GM21786 (cell line): ENCODE measurements at regions not wholly inside any gene's neighbourhood (a gene's known extent, or its start where the extent isn't known, plus 50 kb on each side); places are given as distances from the start of the nearest gene placed in this dataset.
"Not testable (repeated sequence)": the region's sequence is repeated elsewhere in the genome, so short reads cannot be mapped to it uniquely, and the experiment has no call there.

Experiments used
- ATAC-seq: cut with Tn5 transposase; IDR thresholded peaks from one replicate; pipeline ENCODE4 v1.9.1; 2021; ENCODE audit not compliant: unreplicated experiment

DNA sequence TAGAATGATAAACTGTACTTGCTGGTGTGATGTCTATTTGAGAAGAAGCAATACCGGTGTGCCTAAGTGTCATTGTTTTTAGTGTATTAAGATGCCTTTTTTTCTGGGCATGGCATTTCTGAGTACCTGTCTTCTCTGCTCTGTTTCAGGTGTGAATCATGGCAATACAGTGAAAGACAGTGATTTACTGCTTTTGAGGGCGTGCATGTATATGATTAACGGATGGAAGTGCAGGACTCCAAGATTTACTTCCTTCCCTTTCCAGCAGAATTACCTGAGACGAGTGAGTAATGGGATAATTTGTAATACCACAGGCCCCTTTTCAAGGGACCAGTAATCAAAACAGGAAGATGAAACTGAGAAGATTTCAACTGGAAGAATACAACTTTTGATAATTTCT, 315.8 kb downstream of the SOX4 start:
- no peak for ATAC-seq

DNA sequence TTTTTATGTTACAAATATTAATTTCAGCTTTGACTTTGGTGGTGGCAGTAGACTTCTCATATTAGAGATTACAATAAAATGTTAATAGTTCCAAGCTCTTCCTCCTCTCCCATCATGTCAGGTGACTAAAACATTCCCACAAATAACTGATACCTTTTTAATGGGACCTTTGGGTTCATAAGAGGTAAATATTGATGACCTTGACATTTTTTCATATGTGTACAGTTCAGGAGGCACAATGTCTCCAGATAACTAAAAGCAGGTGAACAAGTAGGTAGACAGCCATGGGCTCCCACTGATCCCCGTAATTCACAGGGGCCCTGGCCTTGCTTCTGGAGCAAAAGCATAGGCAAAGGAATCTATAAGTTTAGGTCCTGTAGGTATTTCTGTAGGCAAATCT, 317.7 kb downstream of the SOX4 start:
- no peak for ATAC-seq

DNA sequence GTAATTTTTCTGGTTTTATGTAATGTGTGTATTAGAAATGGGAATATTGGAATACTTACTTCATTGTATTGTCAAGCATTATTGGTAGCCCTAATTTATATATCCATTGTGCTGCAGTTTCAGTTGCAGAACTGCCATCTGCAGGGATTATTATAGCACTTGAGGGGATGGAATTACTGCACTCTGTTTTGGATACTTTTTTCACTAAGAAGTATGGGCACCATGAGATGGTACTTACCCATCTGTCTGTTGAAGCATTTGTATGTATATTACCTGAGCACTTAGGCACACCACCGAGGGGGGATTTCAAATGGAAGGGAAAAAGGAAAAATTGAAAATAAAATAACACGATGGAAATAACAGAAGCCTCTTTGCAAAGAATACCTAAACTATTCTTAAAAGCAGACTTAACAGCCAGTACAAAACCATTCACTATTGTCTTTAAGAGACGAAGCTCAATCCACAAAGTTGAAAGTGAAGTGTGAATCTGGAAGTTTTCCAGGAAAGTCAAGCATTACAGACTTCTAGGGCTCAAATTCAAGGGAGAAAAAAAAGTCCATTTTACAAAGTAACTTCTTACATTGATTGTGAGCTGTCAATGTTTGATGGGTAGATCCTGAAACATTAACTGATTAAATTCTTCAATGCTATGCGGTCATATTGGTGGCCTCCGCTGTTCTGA, 318.7 kb downstream of the SOX4 start:
- no peak for ATAC-seq

DNA sequence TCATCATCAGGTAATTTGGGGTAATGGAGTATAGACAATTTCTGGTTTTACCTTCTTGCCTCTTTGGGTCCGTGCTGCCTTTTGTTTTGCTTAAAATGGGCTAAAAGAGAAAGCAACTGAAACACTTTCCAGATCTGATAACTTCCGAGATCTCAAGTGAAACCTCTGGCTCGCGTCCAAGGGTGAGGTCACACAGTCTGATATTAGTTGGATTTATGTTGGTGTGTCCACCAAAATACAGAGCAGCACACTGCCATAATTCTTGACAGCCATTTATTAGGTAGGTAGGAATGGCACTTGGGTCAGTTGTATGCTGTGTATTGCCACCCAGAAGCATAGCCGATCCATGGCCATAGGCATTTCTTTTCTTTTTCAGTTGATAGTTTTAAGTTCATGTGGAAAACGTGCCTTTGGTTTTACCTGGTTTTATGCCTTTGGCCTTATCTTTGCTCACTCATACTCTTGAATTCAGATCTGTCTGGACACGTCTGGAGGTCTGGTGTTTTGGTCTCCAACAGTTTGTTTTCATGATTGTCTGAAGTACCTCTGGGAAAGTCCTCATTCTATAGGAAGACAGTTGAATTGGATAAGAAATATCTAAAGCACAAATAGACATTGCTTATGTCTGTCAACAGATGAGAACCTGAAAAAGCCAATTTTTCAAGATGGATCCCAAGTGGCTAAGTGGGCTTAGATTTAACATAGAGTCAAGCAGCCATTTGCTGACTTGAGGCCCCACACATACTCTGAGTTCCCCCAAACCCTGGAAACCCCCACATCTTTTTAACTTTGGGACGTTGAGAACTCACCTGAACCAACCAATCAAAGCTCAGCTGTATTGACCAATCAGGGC, 320.8 kb downstream of the SOX4 start:
- ATAC-seq, result peak; percentile 47

DNA sequence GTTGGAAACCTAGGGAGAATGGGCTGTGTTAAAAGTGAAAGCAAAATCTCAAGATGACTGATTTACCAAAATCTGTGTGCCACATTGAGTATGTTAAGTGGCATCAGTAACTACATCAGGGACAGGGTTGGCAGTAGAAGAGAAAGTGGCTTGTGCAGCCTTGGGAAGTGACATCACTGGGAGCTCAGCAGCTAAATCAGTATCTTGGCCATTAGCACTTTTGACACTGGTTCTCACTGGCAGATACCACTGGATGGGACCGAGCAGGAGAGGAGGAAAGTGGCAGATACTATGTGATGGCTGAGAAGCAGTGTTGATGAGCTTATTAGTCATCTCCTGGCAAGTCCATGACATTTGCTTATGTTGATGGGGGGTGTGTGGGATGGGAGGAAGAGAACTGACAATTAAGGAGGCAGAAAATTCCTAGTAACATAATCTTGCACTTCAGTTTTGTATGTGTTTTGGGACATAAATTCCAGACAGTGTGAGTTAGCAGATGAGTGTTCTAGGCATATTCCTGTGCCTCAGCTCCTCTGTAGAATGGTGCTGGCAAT, 322.2 kb downstream of the SOX4 start:
- peak; percentile 45 for ATAC-seq

GRCh38 chr6:21918041-21918440, 324.5 kb downstream of the SOX4 start:
- no peak for ATAC-seq

DNA sequence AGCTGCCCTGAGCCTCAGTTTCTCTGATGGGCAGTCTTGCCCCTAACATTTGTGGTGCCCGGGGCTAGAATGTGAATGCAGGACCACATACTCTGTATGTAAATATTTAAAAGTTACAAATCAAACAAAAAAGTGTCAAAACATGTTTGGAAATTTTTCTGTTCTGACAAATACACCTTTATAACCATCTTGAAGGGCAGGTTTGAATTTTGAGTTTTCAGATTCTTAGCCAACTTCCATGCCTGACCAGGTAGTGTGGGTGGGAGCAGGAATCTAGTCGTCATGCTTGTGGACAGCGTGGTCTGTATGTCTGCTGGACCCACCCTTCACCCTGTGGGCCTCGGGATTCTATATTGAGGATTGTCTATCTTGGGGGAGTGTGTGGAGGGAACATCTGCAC, 325.1 kb downstream of the SOX4 start:
- no peak for ATAC-seq

GRCh38 chr6:21922086-21922485, 328.5 kb downstream of the SOX4 start:
- no peak for ATAC-seq

DNA sequence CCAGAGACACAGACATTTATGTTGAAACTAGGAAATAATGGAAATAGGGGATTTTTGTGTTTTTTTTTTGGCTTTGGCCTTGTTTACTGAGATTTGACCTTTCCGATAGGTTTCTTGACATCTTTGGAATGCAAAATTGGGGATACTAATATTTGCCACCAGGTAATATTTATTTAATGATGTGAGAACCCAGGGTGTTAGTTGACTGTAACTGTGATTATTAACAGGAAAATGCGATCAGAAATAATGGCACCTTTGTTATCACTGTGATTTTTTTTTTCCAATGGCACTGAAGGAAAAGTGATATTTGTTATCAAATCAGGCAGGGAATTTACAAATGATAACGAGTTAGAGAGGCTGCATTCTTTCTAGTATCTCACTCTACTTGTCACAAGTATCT, 330.5 kb downstream of the SOX4 start:
- no peak for ATAC-seq

DNA sequence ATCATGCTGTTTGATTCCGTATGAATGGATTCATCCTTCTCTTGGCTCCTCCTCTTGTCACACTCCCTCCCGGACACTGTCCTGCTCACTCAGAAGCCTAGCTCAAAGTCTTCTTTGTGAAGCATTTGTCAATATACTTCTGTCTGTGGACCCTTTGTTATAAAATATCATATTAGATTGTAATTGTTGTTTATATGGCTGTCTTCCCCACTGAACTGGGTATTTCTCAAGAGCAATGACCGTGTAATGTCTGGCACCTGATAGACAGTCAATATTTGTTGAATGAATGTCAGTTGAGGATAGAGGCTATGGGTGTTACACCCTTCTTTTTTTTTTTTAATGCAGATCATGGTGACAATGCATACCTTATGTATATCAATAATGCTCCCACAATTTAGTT, 335.3 kb downstream of the SOX4 start:
- ATAC-seq, result no peak

DNA sequence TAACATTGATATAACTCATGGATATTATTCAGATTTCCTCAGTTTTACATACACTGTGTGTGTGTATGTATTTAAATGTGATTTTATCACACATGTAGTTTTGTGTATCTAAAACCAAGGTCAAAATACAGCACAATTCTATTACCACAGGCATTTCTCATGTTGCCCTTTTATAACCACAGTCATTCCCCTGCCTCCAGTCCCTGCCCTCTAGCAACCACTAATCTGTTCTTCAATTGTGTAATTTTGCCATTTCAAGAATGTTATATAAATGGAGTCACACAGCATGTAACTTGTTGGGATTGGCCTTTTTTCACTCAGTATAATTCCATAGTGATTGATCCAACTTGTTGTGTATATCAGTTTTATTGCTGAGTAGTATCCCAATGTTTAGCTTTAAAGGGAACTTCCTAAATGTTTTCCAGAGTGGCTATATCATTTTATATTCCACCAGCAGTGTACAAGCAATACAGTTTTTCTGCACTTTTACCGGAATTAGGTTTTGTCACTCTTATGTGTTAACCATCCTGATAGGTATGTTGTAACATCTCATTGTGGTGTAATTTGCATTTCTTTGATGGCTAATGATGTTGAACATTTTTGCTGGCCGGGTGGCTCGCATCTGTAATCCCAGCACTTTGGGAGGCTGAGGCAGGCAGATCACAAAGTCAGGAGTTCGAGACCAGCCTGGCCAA, 338.2 kb downstream of the SOX4 start:
- no peak for ATAC-seq

- ATAC-seq, result no peak
Observed at GRCh38 chr6:21933351-21933750, 339.8 kb downstream of the SOX4 start.

- ATAC-seq, result no peak
Observed at GRCh38 chr6:21935142-21935541, 341.6 kb downstream of the SOX4 start.

- ATAC-seq, result peak; percentile 58
Observed at GRCh38 chr6:21935561-21936028, 342.0 kb downstream of the SOX4 start.

GRCh38 chr6:21937466-21937865, 343.9 kb downstream of the SOX4 start:
- no peak for ATAC-seq

GRCh38 chr6:21939066-21939465, 345.5 kb downstream of the SOX4 start:
- ATAC-seq, result not testable (repeated sequence)

GRCh38 chr6:21941926-21942325, 348.4 kb downstream of the SOX4 start:
- ATAC-seq, result no peak

DNA sequence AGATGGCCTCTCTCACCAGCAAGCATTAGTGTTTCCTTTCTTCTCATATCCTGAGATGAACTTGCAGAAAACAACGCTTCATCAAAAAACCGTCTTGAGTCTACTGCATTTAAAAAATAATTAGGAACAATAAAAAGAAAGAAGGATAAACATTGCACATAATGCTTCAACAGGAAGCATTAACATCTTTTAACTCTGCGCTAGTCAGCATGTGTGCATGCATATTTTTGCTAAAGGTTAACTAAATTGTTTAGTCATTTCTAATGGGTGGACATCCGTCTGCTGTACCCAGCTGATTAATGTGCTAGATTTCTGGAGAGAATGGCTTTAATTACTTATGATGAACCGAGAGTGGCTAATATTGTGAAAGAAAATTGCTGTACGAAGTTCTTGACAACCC, 349.3 kb downstream of the SOX4 start:
- no peak for ATAC-seq

DNA sequence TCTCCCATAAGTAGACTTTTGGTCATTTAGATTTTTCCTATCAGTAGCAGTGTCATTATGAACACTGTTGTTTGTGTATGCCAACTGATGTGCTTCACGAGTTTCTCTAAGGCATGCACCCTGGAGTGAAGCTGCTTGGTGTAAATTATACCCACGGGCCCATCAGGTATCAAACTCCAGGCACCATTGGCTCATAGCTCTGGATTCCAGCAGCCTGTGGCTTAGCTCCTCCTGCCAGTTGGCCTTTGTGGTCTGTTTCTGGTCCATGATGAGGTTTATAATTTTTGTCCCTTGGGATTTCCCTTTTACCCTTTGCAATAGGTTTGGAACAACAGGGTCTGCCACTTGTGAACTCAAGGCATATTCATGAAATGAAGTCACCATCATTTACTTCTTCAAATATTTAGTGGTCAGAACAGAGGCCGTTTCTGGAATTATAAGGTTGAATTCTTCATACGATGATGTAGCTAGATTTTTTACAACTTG, 350.5 kb downstream of the PRL start:
- ATAC-seq, result no peak

DNA sequence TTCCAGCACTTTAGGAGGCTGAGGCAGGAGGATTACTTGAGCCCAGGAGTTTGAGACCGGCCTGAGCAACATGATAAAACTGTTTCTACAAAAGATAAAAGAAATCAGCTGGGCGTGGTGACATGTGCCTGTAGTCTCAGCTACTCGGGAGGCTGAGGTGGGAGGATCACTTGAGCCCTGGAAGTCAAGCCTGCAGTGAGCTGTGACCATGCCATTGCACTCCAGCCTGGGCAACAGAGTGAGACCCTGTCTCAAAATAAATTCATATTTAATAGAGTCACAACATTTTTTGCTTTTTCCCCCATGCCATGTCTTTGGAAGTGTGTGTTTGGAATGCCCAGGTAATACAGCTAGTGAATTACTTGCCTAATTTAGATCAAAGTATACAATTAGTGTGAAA, 349.6 kb downstream of the PRL start:
- ATAC-seq, result not testable (repeated sequence)

GRCh38 chr6:21947731-21948386, 349.0 kb downstream of the PRL start:
- no peak for ATAC-seq
